ENCODE measurements at regions not wholly inside any gene's neighbourhood (a gene's known extent, or its start where the extent isn't known, plus 50 kb on each side); places are given as distances from the start of the nearest gene placed in this dataset.
A peak's percentile ranks its signal among the peaks of the same experiment; 100 is the strongest.

- no peaks in the 10 kb centered on the region for H3K9me3 ChIP-seq (replicated peaks in 1 of 11)
- no peaks in the 10 kb centered on the region for H3K4me1 ChIP-seq
- no peaks in the 10 kb centered on the region for H3K27me3 ChIP-seq
- H3K9ac ChIP-seq, result no peak overlapping the region
- TF ChIP-seq Cebpa-rat (IDR thresholded peaks at IDR 0.05), result no peak
- no peak overlapping the region for H3K4me3 ChIP-seq
- H4K20me1 ChIP-seq, result no peaks in the 10 kb centered on the region
- H3K4me2 ChIP-seq, result no peak overlapping the region
- H3K36me3 ChIP-seq, result no peaks in the 10 kb centered on the region
- H3K27ac ChIP-seq, result no peak overlapping the region
Measured at GRCh38 chr21:32908534-32908933, 117.2 kb upstream of the OLIG2 start.

GRCh38 chr21:32909393-32909792 lies 116.3 kb upstream of the OLIG2 start:
- Histone ChIP-seq H3K27me3 (no peaks in the 10 kb centered on the region), H3K4me3 (no peak overlapping the region), H3K4me2 (no peak overlapping the region), H3K27ac (no peak overlapping the region), H4K20me1 (no peaks in the 10 kb centered on the region), H3K9me3 (replicated peaks in 1 of 11) (no peaks in the 10 kb centered on the region), H3K36me3 (no peaks in the 10 kb centered on the region), H3K4me1 (peaks cover 0 to 2% (median 0%) of the 10 kb centered on the region in 10 experiments; a peak in 1 of 20 replicates), H3K9ac (no peak overlapping the region)
- TF ChIP-seq Cebpa-rat (IDR thresholded peaks at IDR 0.05), result no peak

- H3K4me1 ChIP-seq, result peaks cover 0 to 15% (median 3%) of the 10 kb centered on the region in 10 experiments; a peak in 4 of 20 replicates
- peaks cover 5 to 14% (median 11%) of the 10 kb centered on the region in 11 experiments; a peak in 12 of 22 replicates for H3K9me3 ChIP-seq (replicated peaks in 1 of 11)
- no peaks in the 10 kb centered on the region for H3K36me3 ChIP-seq
- no peaks in the 10 kb centered on the region for H4K20me1 ChIP-seq
- H3K27me3 ChIP-seq, result no peaks in the 10 kb centered on the region
- H3K27ac ChIP-seq, result no peak overlapping the region
- peak overlapping the region in 1 of 11 experiments; percentile 26; a peak in 1 of 22 replicates for H3K4me2 ChIP-seq
- TF ChIP-seq Cebpa-rat (IDR thresholded peaks at IDR 0.05), result no peak
- H3K9ac ChIP-seq, result peak overlapping the region in 1 of 11 experiments; percentile 1; a peak in 1 of 22 replicates
- no peak overlapping the region for H3K4me3 ChIP-seq
Measured at GRCh38 chr21:32914424-32915039, 111.2 kb upstream of the OLIG2 start.

GRCh38 chr21:32915099-32915498 lies 110.6 kb upstream of the OLIG2 start:
- no peak overlapping the region for H3K27ac ChIP-seq
- H3K27me3 ChIP-seq, result no peaks in the 10 kb centered on the region
- no peak overlapping the region for H3K4me3 ChIP-seq
- no peak for TF ChIP-seq Cebpa-rat (IDR thresholded peaks at IDR 0.05)
- H3K9ac ChIP-seq, result no peak overlapping the region; a peak in 1 of 22 replicates
- peaks cover 0 to 15% (median 3%) of the 10 kb centered on the region in 10 experiments; a peak in 4 of 20 replicates for H3K4me1 ChIP-seq
- H3K9me3 ChIP-seq (replicated peaks in 1 of 11), result peaks cover 5 to 14% (median 11%) of the 10 kb centered on the region in 11 experiments; a peak in 12 of 22 replicates
- no peak overlapping the region for H3K4me2 ChIP-seq
- no peaks in the 10 kb centered on the region for H3K36me3 ChIP-seq
- H4K20me1 ChIP-seq, result no peaks in the 10 kb centered on the region

- Histone ChIP-seq H3K4me2 (no peak overlapping the region), H3K9me3 (replicated peaks in 1 of 11) (peaks cover 5 to 14% (median 11%) of the 10 kb centered on the region in 11 experiments; a peak in 12 of 22 replicates), H3K9ac (no peak overlapping the region), H4K20me1 (no peaks in the 10 kb centered on the region), H3K4me3 (no peak overlapping the region), H3K36me3 (no peaks in the 10 kb centered on the region), H3K27me3 (no peaks in the 10 kb centered on the region), H3K4me1 (peaks cover 0 to 15% (median 3%) of the 10 kb centered on the region in 10 experiments; a peak in 4 of 20 replicates), H3K27ac (no peak overlapping the region)
- no peak for TF ChIP-seq Cebpa-rat (IDR thresholded peaks at IDR 0.05)
Measured at GRCh38 chr21:32916088-32916487, 109.6 kb upstream of the OLIG2 start.

- Histone ChIP-seq H4K20me1 (no peaks in the 10 kb centered on the region), H3K4me3 (no peak overlapping the region), H3K9me3 (replicated peaks in 1 of 11) (peaks cover 5 to 16% (median 12%) of the 10 kb centered on the region in 11 experiments; a peak in 13 of 22 replicates), H3K27me3 (no peaks in the 10 kb centered on the region), H3K9ac (no peak overlapping the region), H3K4me2 (no peak overlapping the region), H3K36me3 (no peaks in the 10 kb centered on the region), H3K4me1 (peaks cover 0 to 15% (median 3%) of the 10 kb centered on the region in 10 experiments; a peak in 4 of 20 replicates), H3K27ac (no peak overlapping the region)
- no peak for TF ChIP-seq Cebpa-rat (IDR thresholded peaks at IDR 0.05)
Measured at GRCh38 chr21:32916522-32917099, 109.1 kb upstream of the OLIG2 start.

- H3K27ac ChIP-seq, result no peak overlapping the region
- no peaks in the 10 kb centered on the region for H3K36me3 ChIP-seq
- H3K27me3 ChIP-seq, result no peaks in the 10 kb centered on the region
- no peak overlapping the region for H3K4me3 ChIP-seq
- H3K4me1 ChIP-seq, result peaks cover 0 to 15% (median 3%) of the 10 kb centered on the region in 10 experiments; a peak in 4 of 20 replicates
- TF ChIP-seq Cebpa-rat (IDR thresholded peaks at IDR 0.05), result no peak
- peak overlapping the region in 1 of 11 experiments; percentile 66; a peak in 2 of 22 replicates for H3K4me2 ChIP-seq
- H4K20me1 ChIP-seq, result no peaks in the 10 kb centered on the region
- H3K9me3 ChIP-seq (replicated peaks in 1 of 11), result peaks cover 9 to 23% (median 15%) of the 10 kb centered on the region in 11 experiments; a peak in 17 of 22 replicates
- H3K9ac ChIP-seq, result no peak overlapping the region
Measured at GRCh38 chr21:32917362-32918135, 108.2 kb upstream of the OLIG2 start.

- H3K9me3 ChIP-seq (replicated peaks in 1 of 11), result peaks cover 14 to 31% (median 23%) of the 10 kb centered on the region in 11 experiments; a peak in 19 of 22 replicates
- no peaks in the 10 kb centered on the region for H3K27me3 ChIP-seq
- H3K4me1 ChIP-seq, result peaks cover 0 to 15% (median 3%) of the 10 kb centered on the region in 10 experiments; a peak in 4 of 20 replicates
- no peaks in the 10 kb centered on the region for H3K36me3 ChIP-seq
- H3K4me2 ChIP-seq, result no peak overlapping the region
- no peak overlapping the region for H3K27ac ChIP-seq
- H3K4me3 ChIP-seq, result no peak overlapping the region
- no peaks in the 10 kb centered on the region for H4K20me1 ChIP-seq
- H3K9ac ChIP-seq, result no peak overlapping the region
- no peak for TF ChIP-seq Cebpa-rat (IDR thresholded peaks at IDR 0.05)
Measured at GRCh38 chr21:32918478-32919120, 107.1 kb upstream of the OLIG2 start.

GRCh38 chr21:32920474-32920873 lies 105.3 kb upstream of the OLIG2 start:
- no peak overlapping the region for H3K9ac ChIP-seq
- H3K36me3 ChIP-seq, result no peaks in the 10 kb centered on the region
- peaks cover 0 to 9% (median 0%) of the 10 kb centered on the region in 10 experiments; a peak in 2 of 20 replicates for H3K4me1 ChIP-seq
- no peak overlapping the region for H3K4me3 ChIP-seq
- no peak overlapping the region for H3K4me2 ChIP-seq
- no peaks in the 10 kb centered on the region for H3K27me3 ChIP-seq
- H3K9me3 ChIP-seq (replicated peaks in 1 of 11), result peaks cover 32 to 50% (median 42%) of the 10 kb centered on the region in 11 experiments
- H4K20me1 ChIP-seq, result no peaks in the 10 kb centered on the region
- no peak overlapping the region for H3K27ac ChIP-seq
- no peak for TF ChIP-seq Cebpa-rat (IDR thresholded peaks at IDR 0.05)
